Vagina (tissue), 2 donors: ENCODE measurements at regions not wholly inside any gene's neighbourhood (a gene's known extent, or its start where the extent isn't known, plus 50 kb on each side); places are given as distances from the start of the nearest gene placed in this dataset.

ENCODE experiments used
- CTCF ChIP-seq, 3 experiments: fragments of 450-650 bp in 2 of 3; fragments of 200-600 bp in 1 of 3; sonication (generic) in 1 of 3; IDR thresholded peaks; one replicate each; pipeline ENCODE4 v1.5.1; 2017 to 2019; ENCODE audit warnings: antibody characterized with exemption in 3 of 3, mild to moderate bottlenecking in 2 of 3, moderate library complexity in 2 of 3
- POLR2A ChIP-seq, 2 donors: fragments of 450-650 bp; IDR thresholded peaks; one replicate each; pipeline ENCODE4 v1.6.1; 2017; ENCODE audit warnings: antibody characterized with exemption in 2 of 2, mild to moderate bottlenecking in 2 of 2, moderate library complexity in 2 of 2
- POLR2AphosphoS5 ChIP-seq, 2 donors: sonication (generic); formaldehyde crosslinking; IDR thresholded peaks; one replicate each; pipeline ENCODE4 v1.9.0; 2017; ENCODE audit warnings: antibody characterized with exemption in 2 of 2, mild to moderate bottlenecking in 2 of 2, low read depth in 1 of 2; ENCODE audit not compliant: insufficient read depth in 1 of 2

GRCh38 chr16:54632322-54633220, 298.1 kb upstream of the IRX5 start:
- TF ChIP-seq CTCF (IDR thresholded peaks at IDR 0.05) (no peak), POLR2AphosphoS5 (IDR thresholded peaks at IDR 0.05; ENCODE audit: insufficient read depth in 1 of 2, low read depth in 1 of 2) (no peak), POLR2A (IDR thresholded peaks at IDR 0.05) (no peak)
